ENCODE measurements at regions not wholly inside any gene's neighbourhood (a gene's known extent, or its start where the extent isn't known, plus 50 kb on each side); places are given as distances from the start of the nearest gene placed in this dataset.

DNA sequence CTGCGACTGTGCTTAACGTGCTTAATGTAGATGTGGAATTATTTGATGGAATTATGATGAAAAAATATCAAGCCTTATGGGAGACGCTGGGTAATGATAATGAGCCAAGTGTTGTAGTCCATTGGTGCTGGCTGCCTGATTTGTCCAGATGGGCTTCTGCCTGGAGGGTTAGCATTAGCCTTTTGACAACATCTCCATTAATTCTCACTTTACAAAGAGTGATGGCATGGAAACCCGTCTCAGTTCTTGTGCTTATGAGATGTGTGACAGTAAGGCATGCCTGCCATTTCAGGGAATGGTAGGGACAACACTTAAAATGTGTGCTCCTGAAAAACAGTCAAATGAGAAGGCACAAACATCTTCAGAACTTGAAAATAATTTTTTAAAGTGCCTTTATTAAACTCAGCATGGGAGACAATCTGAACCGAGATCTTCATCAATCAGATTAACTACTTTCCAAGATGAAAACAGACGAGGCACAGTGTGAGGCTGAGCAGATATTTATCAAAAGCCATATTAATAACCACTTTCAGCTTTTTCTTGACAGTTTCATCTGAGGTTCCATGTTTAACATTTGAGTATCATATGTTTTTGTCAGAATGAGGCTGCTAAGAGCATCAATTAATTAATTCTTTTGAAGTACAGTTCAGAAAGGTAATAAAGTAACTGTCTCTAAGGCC, 473.1 kb downstream of the NXPH1 start:
- H2AFZ ChIP-seq (replicated peaks; ENCODE audit: low read length, poor library complexity): no peak overlapping the region
- in situ Hi-C loops (cut with MboI; ENCODE audit: low sequenced_read_pairs): no loop called here
- dilution Hi-C loops (cut with HindIII; ENCODE audit: low sequenced_read_pairs, unreplicated experiment): no loop called here
- no peak overlapping the region for H3K56ac ChIP-seq (ENCODE audit: extremely low read depth, insufficient read depth, low read length)
- no CpG with 5 or more reads among the region's 6 CpGs for WGBS, 2 experiments (ENCODE audit: extremely low coverage in 2 of 2, insufficient read length in 1 of 2)
- H3K79me1 ChIP-seq (ENCODE audit: low read depth in 1 of 2, low read length in 2 of 2): no peaks in the 10 kb centered on the region
- no peak overlapping the region for H4K8ac ChIP-seq (ENCODE audit: low read depth in 2 of 2, low read length in 2 of 2)
- no peak overlapping the region for H4K91ac ChIP-seq (ENCODE audit: insufficient read depth, low read depth, low read length)
- H3K27me3 ChIP-seq (ENCODE audit: control insufficient read depth, insufficient read depth, low read length): no peaks in the 10 kb centered on the region
- H3K9ac ChIP-seq (ENCODE audit: low read depth, low read length): no peak overlapping the region
- peaks cover 10% of the 10 kb centered on the region for H3K9me3 ChIP-seq (ENCODE audit: control insufficient read depth, insufficient read depth, low read length)
- intact Hi-C loops (cut with micrococcal nuclease): no loop called here
- H3K36me3 ChIP-seq (ENCODE audit: control insufficient read depth, insufficient read depth, low read length): no peaks in the 10 kb centered on the region
- BruUV-seq (replicated peaks): no TSS peak
- no peak overlapping the region for H2BK15ac ChIP-seq (ENCODE audit: low read depth, low read length)
- no peak overlapping the region for H4K5ac ChIP-seq (ENCODE audit: low read depth, low read length)
- no peak overlapping the region for H2AK9ac ChIP-seq (replicated peaks; ENCODE audit: low read depth, low read length, poor library complexity)
- H2BK20ac ChIP-seq (ENCODE audit: low read depth, low read length): no peak overlapping the region
- no peak overlapping the region for H3K4ac ChIP-seq (ENCODE audit: low read depth, low read length)
- H4K20me1 ChIP-seq (ENCODE audit: insufficient read depth, low read length): no peaks in the 10 kb centered on the region
- no peak overlapping the region for H3K27ac ChIP-seq (ENCODE audit: insufficient read depth, low read length)
- no peak for ATAC-seq (ENCODE audit: low read depth)
- H2BK5ac ChIP-seq (ENCODE audit: low read depth, low read length, poor library complexity, severe bottlenecking): no peak overlapping the region
- H3K4me1 ChIP-seq (ENCODE audit: control insufficient read depth, insufficient read depth, low read length): no peaks in the 10 kb centered on the region
- no peak overlapping the region for H2AK5ac ChIP-seq (ENCODE audit: low read depth, low read length)
- no peak for DNase-seq
- H3K9me1 ChIP-seq (ENCODE audit: insufficient read depth, low read length): no peaks in the 10 kb centered on the region
- ChIA-PET POLR2A (ENCODE audit: unreplicated experiment) (no interaction called here), CTCF (no interaction called here)
- no peak overlapping the region for H3K4me2 ChIP-seq (ENCODE audit: low read depth, low read length)
- H3K4me3 ChIP-seq (ENCODE audit: insufficient read depth, low read depth, low read length): no peak overlapping the region
- TF ChIP-seq CEBPB (IDR thresholded peaks at IDR 0.05; ENCODE audit: low read depth, low read length) (no peak), POLR2A (IDR thresholded peaks at IDR 0.05; ENCODE audit: low read depth, low read length) (no peak), FOS (IDR thresholded peaks at IDR 0.05; ENCODE audit: low read depth, low read length) (no peak), MAFK (IDR thresholded peaks at IDR 0.05; ENCODE audit: low read depth, low read length) (no peak), BHLHE40 (IDR thresholded peaks at IDR 0.05; ENCODE audit: low read depth, low read length) (no peak), RCOR1 (IDR thresholded peaks at IDR 0.05; ENCODE audit: insufficient replicate concordance, low read length) (no peak), NFE2L2 (IDR thresholded peaks at IDR 0.05; ENCODE audit: low read depth, low read length) (no peak), CHD1 (IDR thresholded peaks at IDR 0.05; ENCODE audit: low read depth, low read length) (no peak), RFX5 (IDR thresholded peaks at IDR 0.05; ENCODE audit: low read depth, low read length) (no peak), SMC3 (IDR thresholded peaks at IDR 0.05; ENCODE audit: low read depth, low read length) (no peak), MXI1 (IDR thresholded peaks at IDR 0.05; ENCODE audit: borderline replicate concordance, low read depth, low read length) (no peak), RAD21 (IDR thresholded peaks at IDR 0.05; ENCODE audit: low read length) (no peak)
- TF ChIP-seq, protein P1, sequence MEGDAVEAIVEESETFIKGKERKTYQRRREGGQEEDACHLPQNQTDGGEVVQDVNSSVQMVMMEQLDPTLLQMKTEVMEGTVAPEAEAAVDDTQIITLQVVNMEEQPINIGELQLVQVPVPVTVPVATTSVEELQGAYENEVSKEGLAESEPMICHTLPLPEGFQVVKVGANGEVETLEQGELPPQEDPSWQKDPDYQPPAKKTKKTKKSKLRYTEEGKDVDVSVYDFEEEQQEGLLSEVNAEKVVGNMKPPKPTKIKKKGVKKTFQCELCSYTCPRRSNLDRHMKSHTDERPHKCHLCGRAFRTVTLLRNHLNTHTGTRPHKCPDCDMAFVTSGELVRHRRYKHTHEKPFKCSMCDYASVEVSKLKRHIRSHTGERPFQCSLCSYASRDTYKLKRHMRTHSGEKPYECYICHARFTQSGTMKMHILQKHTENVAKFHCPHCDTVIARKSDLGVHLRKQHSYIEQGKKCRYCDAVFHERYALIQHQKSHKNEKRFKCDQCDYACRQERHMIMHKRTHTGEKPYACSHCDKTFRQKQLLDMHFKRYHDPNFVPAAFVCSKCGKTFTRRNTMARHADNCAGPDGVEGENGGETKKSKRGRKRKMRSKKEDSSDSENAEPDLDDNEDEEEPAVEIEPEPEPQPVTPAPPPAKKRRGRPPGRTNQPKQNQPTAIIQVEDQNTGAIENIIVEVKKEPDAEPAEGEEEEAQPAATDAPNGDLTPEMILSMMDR (conservative IDR thresholded peaks at IDR 0.05; ENCODE audit: low read depth, low read length): no peak
- TF ChIP-seq, protein P2, sequence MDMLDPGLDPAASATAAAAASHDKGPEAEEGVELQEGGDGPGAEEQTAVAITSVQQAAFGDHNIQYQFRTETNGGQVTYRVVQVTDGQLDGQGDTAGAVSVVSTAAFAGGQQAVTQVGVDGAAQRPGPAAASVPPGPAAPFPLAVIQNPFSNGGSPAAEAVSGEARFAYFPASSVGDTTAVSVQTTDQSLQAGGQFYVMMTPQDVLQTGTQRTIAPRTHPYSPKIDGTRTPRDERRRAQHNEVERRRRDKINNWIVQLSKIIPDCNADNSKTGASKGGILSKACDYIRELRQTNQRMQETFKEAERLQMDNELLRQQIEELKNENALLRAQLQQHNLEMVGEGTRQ (IDR thresholded peaks at IDR 0.05; ENCODE audit: low read depth, low read length): no peak
- TF ChIP-seq, protein P3, sequence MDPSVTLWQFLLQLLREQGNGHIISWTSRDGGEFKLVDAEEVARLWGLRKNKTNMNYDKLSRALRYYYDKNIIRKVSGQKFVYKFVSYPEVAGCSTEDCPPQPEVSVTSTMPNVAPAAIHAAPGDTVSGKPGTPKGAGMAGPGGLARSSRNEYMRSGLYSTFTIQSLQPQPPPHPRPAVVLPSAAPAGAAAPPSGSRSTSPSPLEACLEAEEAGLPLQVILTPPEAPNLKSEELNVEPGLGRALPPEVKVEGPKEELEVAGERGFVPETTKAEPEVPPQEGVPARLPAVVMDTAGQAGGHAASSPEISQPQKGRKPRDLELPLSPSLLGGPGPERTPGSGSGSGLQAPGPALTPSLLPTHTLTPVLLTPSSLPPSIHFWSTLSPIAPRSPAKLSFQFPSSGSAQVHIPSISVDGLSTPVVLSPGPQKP (IDR thresholded peaks at IDR 0.05; ENCODE audit: borderline replicate concordance, low read depth, low read length): no peak
- no peak overlapping the region for H3K14ac ChIP-seq (replicated peaks; ENCODE audit: low read depth, low read length)
- H3K23ac ChIP-seq (ENCODE audit: low read depth, low read length): no peak overlapping the region
- no peak overlapping the region for H2BK120ac ChIP-seq (ENCODE audit: low read depth, low read length)
- no peak overlapping the region for H3K18ac ChIP-seq (ENCODE audit: low read depth, low read length)

Measured in IMR-90 (cell line).